ENCODE measurements at regions not wholly inside any gene's neighbourhood (a gene's known extent, or its start where the extent isn't known, plus 50 kb on each side); places are given as distances from the start of the nearest gene placed in this dataset.

- no peak for DNase-seq
Observed at GRCh38 chr22:47456031-47456430, 693.6 kb downstream of the TBC1D22A start.

- no peak for DNase-seq
Observed at GRCh38 chr22:47453049-47453448, 690.6 kb downstream of the TBC1D22A start.

- DNase-seq, result no peak
Observed at GRCh38 chr22:47452184-47452583, 689.7 kb downstream of the TBC1D22A start.

DNA sequence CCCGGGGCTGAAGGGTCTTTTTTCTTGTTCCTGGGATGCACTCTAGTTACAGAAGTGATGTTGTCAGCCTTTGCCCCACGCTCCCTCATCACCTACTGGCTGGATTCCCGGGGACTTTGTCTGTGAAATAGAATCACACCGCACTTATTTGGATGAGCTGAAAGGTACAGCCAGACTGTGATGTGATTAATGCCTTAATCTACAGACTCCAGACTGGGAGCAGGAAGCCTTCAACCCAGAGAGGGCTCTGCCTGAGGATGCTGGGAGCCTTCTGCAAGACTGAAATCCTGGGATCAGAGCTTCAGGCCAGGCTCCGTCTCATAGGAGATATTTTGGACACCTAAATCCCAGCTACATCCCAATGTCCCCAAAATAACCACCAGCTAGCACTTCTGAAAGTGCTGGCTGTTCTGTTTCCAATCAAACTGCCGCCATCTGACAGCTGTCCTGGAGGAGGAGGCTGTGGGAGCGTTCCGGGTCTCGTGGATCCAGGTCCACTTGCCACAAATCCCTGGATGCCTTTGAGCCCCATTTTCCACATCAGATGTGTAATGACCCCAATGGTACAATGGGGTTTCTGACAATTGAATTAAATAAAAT is 688.5 kb downstream of the TBC1D22A start:
- no peak for DNase-seq

GRCh38 chr22:47449508-47450270 is 687.2 kb downstream of the TBC1D22A start:
- DNase-seq, result no peak

DNA sequence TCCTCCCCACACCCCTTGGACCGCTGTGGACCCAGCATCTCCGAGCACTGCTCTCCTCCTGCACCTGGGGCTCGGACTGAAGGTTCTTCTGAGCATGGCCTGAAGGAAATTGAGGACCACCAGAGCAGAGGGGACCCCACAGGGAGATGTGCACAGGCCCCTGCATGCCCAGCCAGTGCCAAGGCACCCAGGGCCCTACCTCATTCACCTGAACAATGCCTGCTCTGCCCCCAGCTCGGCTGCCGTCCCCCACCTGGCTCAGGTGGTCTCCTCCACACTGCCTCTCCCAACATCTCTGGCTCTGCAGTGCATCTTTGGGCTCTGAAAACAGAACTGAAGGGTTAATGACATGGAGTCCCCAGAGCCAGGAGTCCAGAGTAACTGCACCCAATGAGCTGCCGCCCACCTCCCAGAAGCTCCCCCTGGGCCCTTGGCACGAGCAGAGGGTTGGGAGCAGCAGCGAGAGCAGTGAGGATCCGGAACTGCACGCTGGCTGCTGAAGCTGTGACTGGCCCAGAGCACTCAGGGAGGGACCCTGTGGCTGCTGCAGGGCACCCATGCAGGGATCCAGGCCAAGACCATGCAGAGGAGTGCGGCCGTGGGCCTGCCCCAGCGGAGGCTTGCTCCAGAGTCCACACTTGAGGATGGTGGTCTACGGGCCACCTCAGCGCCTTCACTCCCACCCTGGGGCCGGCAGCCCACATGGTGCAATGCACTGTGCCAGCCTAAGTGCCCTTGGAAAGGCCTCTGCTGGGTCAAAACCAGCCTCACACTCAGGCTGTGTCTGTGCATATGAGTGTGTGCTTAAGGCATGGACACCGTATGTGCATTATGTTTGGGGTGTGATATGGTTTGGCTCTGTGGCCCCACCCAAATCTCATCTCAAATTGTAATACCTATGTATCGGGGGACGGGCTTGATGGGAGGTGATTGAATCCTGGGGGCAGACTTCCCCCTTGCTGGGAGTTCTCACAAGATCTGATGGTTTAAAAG is 686.1 kb downstream of the TBC1D22A start:
- DNase-seq, result no peak

GRCh38 chr22:47446821-47447810 is 684.7 kb downstream of the TBC1D22A start:
- DNase-seq, result no peak

- DNase-seq, result no peak
Observed at GRCh38 chr22:47446331-47446730, 683.9 kb downstream of the TBC1D22A start.

- no peak for DNase-seq
Observed at GRCh38 chr22:47445716-47446290, 683.4 kb downstream of the TBC1D22A start.

DNA sequence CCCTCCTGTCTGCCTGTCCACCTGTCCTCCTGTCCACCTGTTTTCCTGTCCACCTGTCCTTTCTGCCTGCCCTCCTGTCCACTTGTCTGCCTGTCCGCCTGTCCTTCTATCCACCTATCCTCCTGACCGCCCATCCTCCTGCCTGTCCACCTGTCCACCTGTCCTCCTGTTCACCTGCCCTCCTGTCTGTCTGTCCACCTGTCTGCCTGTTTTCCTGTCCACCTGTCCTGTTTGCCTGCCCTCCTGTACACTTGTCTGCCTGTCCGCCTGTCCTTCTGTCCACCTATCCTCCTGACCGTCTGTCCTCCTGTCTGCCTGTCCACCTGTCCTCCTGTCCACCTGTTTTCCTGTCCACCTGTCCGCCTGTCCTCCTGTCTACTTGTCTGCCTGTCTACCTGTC is 682.8 kb downstream of the TBC1D22A start:
- no peak for DNase-seq

- no peak for DNase-seq
Observed at GRCh38 chr22:47444746-47445065, 682.3 kb downstream of the TBC1D22A start.

DNA sequence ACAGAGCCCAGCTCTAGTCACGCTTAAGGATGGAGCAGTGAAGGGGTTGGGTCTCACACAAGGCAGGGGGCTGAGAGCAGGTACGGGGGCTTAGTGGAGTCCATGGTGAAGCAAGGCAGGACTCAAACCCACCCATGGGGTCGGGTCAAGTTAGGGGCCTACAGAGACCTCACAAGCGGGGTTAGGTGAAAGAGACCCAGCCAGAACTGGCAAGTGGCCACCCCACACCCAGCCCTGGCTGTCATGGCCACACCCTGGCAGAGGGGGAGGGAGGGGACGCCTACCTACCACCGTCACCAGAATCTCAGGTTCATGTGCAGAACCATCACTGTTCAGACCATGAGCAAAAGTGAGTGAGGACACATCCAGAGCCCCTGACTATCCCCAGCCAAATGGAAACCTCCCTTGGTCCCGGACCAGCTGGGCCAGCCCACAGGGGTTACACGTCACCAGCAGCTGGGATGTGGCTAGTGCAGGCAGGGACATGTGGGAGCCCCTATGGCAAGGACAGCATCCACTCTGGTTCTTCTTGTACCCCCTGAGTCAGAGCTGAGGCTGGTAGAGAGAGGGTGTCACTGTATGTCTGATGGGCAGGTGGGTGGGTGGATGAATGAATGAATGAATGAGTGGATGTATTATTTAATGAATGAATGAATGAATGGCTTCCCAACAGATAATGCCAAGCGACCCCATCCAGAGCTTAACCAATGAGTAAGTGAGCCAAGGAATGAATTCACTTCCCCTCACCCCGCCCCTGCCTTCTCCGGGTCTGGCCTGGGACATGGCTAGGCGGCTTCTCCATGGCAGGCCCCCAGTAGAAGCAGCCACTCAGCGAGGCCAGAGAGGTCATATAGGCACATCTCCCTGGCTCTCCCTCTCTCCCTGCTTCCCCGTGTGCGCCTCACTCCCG is 681.6 kb downstream of the TBC1D22A start:
- DNase-seq, result no peak

DNA sequence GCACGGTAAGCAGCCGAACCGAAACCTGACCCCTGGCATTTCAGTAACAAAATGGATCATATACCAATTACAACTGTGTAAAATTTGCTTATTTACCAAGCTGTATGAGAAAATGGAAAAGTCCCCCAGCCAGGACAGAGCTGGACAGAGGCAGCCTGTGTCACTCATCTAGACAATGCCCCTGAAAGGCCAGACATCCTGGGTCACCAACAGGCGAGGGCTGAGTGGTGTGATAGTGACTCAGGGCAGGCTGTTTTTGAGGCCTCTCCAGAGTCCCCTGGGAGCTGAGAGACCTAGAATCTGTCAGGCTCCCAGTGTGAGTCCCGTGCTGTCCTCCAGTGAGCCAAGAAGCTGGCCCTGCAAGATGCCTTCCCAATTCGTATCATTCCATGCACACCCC is 680.4 kb downstream of the TBC1D22A start:
- DNase-seq, result no peak

DNA sequence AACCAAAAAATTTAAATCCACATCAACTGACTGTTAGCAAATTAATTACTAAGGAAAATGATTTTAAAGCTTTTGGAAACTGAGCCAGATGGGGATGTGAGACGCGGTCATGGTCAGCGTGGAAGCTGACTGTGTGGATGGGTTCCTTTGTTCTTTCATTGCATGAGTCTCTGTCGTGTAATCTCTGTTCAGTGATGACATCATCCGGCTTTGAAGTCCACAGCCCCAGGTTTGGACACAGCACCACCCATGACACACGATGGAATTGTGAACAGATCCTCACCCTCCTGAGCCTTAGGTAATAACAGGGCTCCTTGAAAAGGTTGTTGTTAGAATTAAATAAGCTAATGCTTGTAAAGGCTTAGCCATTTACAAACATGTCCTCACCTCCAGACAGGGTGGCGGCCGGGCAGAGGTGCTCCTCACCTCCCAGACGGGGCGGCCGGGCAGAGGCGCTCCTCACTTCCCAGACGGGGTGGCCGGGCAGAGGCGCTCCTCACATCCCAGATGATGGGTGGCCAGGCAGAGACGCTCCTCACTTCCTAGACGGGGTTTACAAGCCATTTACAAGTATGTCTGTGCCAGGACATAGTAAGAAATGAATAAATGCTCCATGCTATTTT is 677.3 kb downstream of the TBC1D22A start:
- DNase-seq, result no peak

- no peak for DNase-seq
Observed at GRCh38 chr22:47437636-47438035, 675.2 kb downstream of the TBC1D22A start.

GRCh38 chr22:47437110-47437509 is 674.7 kb downstream of the TBC1D22A start:
- DNase-seq, result no peak

DNA sequence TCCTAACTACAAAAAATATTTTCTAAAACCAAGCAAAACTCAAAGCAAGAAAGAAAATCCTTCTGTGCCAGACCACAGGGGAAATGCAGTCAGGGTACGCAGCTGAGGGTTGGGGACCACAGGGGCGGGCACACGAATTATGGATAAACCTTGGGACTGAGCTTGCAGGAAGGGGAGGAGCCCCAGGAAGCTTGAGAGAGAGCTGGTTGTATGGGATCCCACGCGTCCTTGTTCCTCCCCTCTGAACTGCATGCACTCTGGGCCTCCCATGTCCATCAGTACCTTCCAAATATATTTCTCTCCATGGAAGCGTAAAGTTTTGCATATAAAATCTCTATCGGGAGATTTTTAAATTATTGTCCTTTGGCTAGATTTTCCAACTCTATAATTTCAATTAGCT is 673.4 kb downstream of the TBC1D22A start:
- no peak for DNase-seq

- no peak for DNase-seq
Observed at GRCh38 chr22:47435204-47435487, 672.7 kb downstream of the TBC1D22A start.

DNA sequence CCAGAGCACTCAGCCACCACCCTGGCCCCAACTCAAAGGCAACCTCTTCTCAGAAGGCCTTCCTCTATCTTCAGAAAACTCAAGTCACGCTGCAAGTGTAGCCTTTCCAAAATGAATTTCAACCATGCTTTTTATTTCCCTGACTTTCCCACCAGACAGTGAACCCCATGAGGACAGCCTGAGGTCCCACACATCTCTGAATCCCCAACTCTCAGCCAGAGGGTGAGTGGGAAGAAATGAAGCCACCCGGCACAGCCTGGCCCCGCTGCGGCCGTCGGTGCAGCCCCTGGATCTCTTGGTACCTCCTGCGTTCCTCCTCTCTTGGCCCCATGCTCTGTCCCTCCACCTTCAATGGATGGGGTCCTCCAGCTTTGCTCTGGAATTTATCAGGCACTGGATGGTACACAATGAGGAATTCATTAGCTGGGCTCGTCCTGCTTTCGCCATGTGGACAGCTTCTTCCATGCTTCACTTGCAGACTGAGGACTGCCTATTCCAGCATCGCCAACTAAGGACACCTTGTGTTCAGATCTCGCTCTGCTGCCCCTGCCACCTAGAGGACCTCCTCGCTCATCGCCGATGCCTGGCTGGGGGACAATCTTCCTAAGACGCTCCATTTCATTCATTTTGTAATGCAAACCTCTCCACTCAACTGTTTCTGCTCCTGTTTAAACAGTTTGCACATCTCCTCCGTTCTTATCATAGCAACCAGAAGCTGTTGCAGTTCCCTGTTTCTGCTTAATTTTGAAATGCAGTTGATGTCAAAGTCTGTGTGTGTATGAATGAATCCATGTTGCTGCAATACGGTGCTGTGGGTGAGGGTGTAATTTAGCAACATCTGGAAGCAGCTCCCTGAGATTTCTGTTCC is 672.1 kb downstream of the TBC1D22A start:
- DNase-seq, result no peak

DNA sequence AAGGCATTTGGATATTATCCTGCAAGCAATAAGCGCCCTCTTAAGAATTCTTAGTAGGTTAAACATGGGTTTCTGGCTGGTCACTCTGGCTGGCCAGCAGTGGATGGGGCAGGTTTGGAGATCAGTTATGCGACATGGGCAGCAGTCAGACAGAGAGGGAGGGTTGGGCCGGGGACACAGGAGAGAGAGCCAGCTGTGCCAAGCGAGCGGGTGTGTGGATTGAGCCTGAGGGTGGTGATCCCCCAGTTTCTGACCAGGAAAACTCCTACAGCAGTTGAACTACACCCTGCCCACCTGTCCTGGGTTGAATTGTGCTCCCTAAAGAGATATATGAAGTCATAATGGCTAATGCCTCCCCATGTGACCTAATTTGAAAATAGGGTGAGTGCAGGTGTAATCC is 671.2 kb downstream of the TBC1D22A start:
- no peak for DNase-seq
